Liver (tissue), 8 donors: ENCODE measurements at regions not wholly inside any gene's neighbourhood (a gene's known extent, or its start where the extent isn't known, plus 50 kb on each side); places are given as distances from the start of the nearest gene placed in this dataset.

Experiments
- DNase-seq: peaks from one replicate; pipeline ENCODE4 v3.0.0-alpha.2; 2017; ENCODE audit warnings: low spot score
- H3K27ac ChIP-seq, 2 donors: one replicate each; pipeline ENCODE4 v1.7.0; 2013; ENCODE audit warnings: inconsistent platforms in 2 of 2, low read length in 2 of 2, control low read depth in 1 of 2, low read depth in 1 of 2, mild to moderate bottlenecking in 1 of 2
- H3K27me3 ChIP-seq, 4 donors: one replicate each; pipeline versions ENCODE4 v1.6.1 to v1.7.0; 2013; ENCODE audit warnings: low read length in 3 of 4, inconsistent platforms in 1 of 4, mild to moderate bottlenecking in 1 of 4, moderate library complexity in 1 of 4; ENCODE audit not compliant: control insufficient read depth in 4 of 4, insufficient read depth in 4 of 4
- H3K36me3 ChIP-seq, 4 donors: one replicate each; pipeline versions ENCODE4 v1.6.1 to v1.7.0; 2013; ENCODE audit warnings: low read length in 3 of 4, mild to moderate bottlenecking in 3 of 4, low read depth in 1 of 4, moderate library complexity in 1 of 4; ENCODE audit not compliant: control insufficient read depth in 4 of 4, insufficient read depth in 3 of 4
- H3K4me1 ChIP-seq, 4 donors: one replicate each; pipeline versions ENCODE4 v1.6.1 to v1.7.0; 2013; ENCODE audit warnings: low read length in 3 of 4, mild to moderate bottlenecking in 3 of 4, moderate library complexity in 1 of 4; ENCODE audit not compliant: control insufficient read depth in 4 of 4, insufficient read depth in 4 of 4
- H3K4me3 ChIP-seq, 3 donors: one replicate each; pipeline versions ENCODE4 v1.6.1 to v1.7.0; 2013; ENCODE audit warnings: low read length in 3 of 3, control low read depth in 1 of 3, low read depth in 1 of 3, mild to moderate bottlenecking in 1 of 3
- H3K9ac ChIP-seq, 2 donors: one replicate each; pipeline ENCODE4 v1.7.0; 2013; ENCODE audit warnings: low read length in 2 of 2, mild to moderate bottlenecking in 2 of 2, moderate library complexity in 2 of 2, control low read depth in 1 of 2, low read depth in 1 of 2
- H3K9me3 ChIP-seq, 4 donors: one replicate each; pipeline versions ENCODE4 v1.6.1 to v1.7.0; 2013; ENCODE audit warnings: low read length in 3 of 4; ENCODE audit not compliant: control insufficient read depth in 4 of 4
- ATF3 ChIP-seq: IDR thresholded peaks from 2 replicates; pipeline ENCODE4 v1.6.1; 2016; ENCODE audit warnings: antibody characterized with exemption
- CTCF ChIP-seq: fragments of 150-350 bp; IDR thresholded peaks from 2 replicates; pipeline ENCODE4 v1.5.1; 2017; ENCODE audit warnings: improper control_type of control experiment, low read depth, low read length; ENCODE audit not compliant: missing input control
- EGR1 ChIP-seq, 2 donors: IDR thresholded peaks; 2 replicates each; pipeline ENCODE4 v1.6.1; 2016 to 2018; ENCODE audit warnings: antibody characterized with exemption in 2 of 2, low read depth in 2 of 2
- FOXA1 ChIP-seq: IDR thresholded peaks from 2 replicates; pipeline ENCODE4 v1.6.1; 2016; ENCODE audit warnings: antibody characterized with exemption
- FOXA2 ChIP-seq: IDR thresholded peaks from 2 replicates; pipeline ENCODE4 v1.6.1; 2016; ENCODE audit warnings: antibody characterized with exemption
- GABPA ChIP-seq, 2 donors: IDR thresholded peaks in 1 of 2; conservative IDR thresholded peaks in 1 of 2; 2 replicates each; pipeline ENCODE4 v1.6.1; 2016; ENCODE audit warnings: antibody characterized with exemption in 2 of 2, mild to moderate bottlenecking in 1 of 2, moderate library complexity in 1 of 2
- HNF4A ChIP-seq, 2 donors: conservative IDR thresholded peaks; 2 replicates each; pipeline ENCODE4 v1.6.1; 2016; ENCODE audit warnings: antibody characterized with exemption in 2 of 2, mild to moderate bottlenecking in 2 of 2
- HNF4G ChIP-seq: IDR thresholded peaks from 2 replicates; pipeline ENCODE4 v1.6.1; 2016; ENCODE audit warnings: antibody characterized with exemption
- JUND ChIP-seq, 2 donors: IDR thresholded peaks; 2 replicates each; pipeline ENCODE4 v1.6.1; 2016; ENCODE audit warnings: antibody characterized with exemption in 2 of 2
- MAX ChIP-seq: IDR thresholded peaks from 2 replicates; pipeline ENCODE4 v1.6.1; 2016; ENCODE audit warnings: antibody characterized with exemption
- NR2F2 ChIP-seq: IDR thresholded peaks from 2 replicates; pipeline ENCODE4 v1.6.1; 2016; ENCODE audit warnings: antibody characterized with exemption
- RAD21 ChIP-seq, 2 donors: IDR thresholded peaks; 2 replicates each; pipeline ENCODE4 v1.6.1; 2016; ENCODE audit warnings: antibody characterized with exemption in 2 of 2, mild to moderate bottlenecking in 2 of 2
- REST ChIP-seq: IDR thresholded peaks from 2 replicates; pipeline ENCODE4 v1.6.1; 2016; ENCODE audit warnings: antibody characterized with exemption, mild to moderate bottlenecking
- RXRA ChIP-seq, 2 donors: IDR thresholded peaks; 2 replicates each; pipeline ENCODE4 v1.6.1; 2017 to 2018; ENCODE audit warnings: antibody characterized with exemption in 2 of 2, mild to moderate bottlenecking in 1 of 2
- SP1 ChIP-seq: IDR thresholded peaks from 2 replicates; pipeline ENCODE4 v1.6.1; 2018; ENCODE audit warnings: antibody characterized with exemption, mild to moderate bottlenecking
- TAF1 ChIP-seq: conservative IDR thresholded peaks from 2 replicates; pipeline ENCODE4 v1.6.1; 2016; ENCODE audit warnings: antibody characterized with exemption, mild to moderate bottlenecking
- YY1 ChIP-seq: IDR thresholded peaks from 2 replicates; pipeline ENCODE4 v1.6.1; 2016; ENCODE audit warnings: antibody characterized with exemption, mild to moderate bottlenecking
- ZBTB33 ChIP-seq: IDR thresholded peaks from 2 replicates; pipeline ENCODE4 v1.6.1; 2016; ENCODE audit warnings: antibody characterized with exemption
- WGBS: extraction: QIAGEN DNeasy Blood & Tissue Kit; methylation state at CpG from one replicate; pipeline ENCODE4 v1.1.7; 2013; 5-methylcytosine and 5-hydroxymethylcytosine counted together
- donor health status: healthy.
- donor health status: healthy.
- donor health status: healthy.
- donor health status: healthy.
- donor health status: healthy.

GRCh38 chr12:88764781-88765480, 184.7 kb upstream of the KITLG start (continued):
- no peak for TF ChIP-seq CTCF

- TF ChIP-seq REST, result no peak
- no peak for TF ChIP-seq JUND (IDR thresholded peaks at IDR 0.05)
- TF ChIP-seq CTCF, result no peak
- TF ChIP-seq YY1, result no peak
- TF ChIP-seq HNF4G, result no peak
- no peak for TF ChIP-seq FOXA2
- TF ChIP-seq RXRA (IDR thresholded peaks at IDR 0.05), result no peak
- no peak for TF ChIP-seq ZBTB33
- no peak for TF ChIP-seq RAD21 (IDR thresholded peaks at IDR 0.05)
- TF ChIP-seq EGR1 (IDR thresholded peaks at IDR 0.05; ENCODE audit: low read depth in 2 of 2), result no peak
- no peak for TF ChIP-seq FOXA1
- TF ChIP-seq MAX, result no peak
- TF ChIP-seq TAF1, result no peak
- TF ChIP-seq GABPA (IDR thresholded peaks at IDR 0.05 in 1 of 2, conservative IDR thresholded peaks at IDR 0.05 in 1 of 2), result no peak
- TF ChIP-seq NR2F2, result no peak
- TF ChIP-seq ATF3, result no peak
- TF ChIP-seq HNF4A (conservative IDR thresholded peaks at IDR 0.05), result no peak
- no peak for TF ChIP-seq SP1
- Histone ChIP-seq H3K9ac (no peak overlapping the region), H3K36me3 (no peaks in the 10 kb centered on the region), H3K27me3 (no peaks in the 10 kb centered on the region), H3K27ac (no peak overlapping the region), H3K4me1 (no peaks in the 10 kb centered on the region), H3K4me3 (no peak overlapping the region), H3K9me3 (no peaks in the 10 kb centered on the region)
- 75% methylated on average over 1 of the region's 1 CpG for WGBS
- DNase-seq, result no peak
These were observed 183.3 kb upstream of the KITLG start for GRCh38 chr12:88763536-88764100.
